Suppressor macrophage treated with lipopolysaccharide for 1 hour (primary cell): ENCODE measurements at regions not wholly inside any gene's neighbourhood (a gene's known extent, or its start where the extent isn't known, plus 50 kb on each side); places are given as distances from the start of the nearest gene placed in this dataset.

ENCODE experiments used
- DNase-seq, 3 donors: peaks; one replicate each; pipeline ENCODE4 v3.0.0-alpha.2; 2020 to 2022

- no peak for DNase-seq
Observed at GRCh38 chr20:17137692-17138091, 89.1 kb upstream of the PCSK2 start.

- DNase-seq: no peak
Observed at GRCh38 chr20:17138237-17138636, 88.6 kb upstream of the PCSK2 start.

- DNase-seq: no peak
Observed at GRCh38 chr20:17140894-17141293, 85.9 kb upstream of the PCSK2 start.

DNA sequence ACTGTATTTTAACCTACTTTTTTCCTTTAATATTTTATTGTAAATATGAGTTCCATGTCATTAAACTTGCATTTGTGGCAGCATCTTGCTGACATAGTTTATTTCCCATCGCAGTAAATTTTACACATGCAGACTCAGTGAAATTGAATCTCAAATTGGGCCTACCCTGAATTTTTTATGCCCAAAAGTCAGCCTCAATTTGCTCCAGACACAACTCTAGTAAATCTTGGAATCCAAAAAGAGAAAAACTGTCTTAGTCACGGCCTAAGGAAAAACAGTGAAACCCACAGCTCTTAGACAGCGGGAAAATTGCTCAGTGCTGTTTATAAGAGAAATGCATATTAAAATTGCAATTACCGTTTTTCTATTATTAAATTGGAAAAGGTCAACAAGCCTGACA, 85.3 kb upstream of the PCSK2 start:
- DNase-seq: no peak

DNA sequence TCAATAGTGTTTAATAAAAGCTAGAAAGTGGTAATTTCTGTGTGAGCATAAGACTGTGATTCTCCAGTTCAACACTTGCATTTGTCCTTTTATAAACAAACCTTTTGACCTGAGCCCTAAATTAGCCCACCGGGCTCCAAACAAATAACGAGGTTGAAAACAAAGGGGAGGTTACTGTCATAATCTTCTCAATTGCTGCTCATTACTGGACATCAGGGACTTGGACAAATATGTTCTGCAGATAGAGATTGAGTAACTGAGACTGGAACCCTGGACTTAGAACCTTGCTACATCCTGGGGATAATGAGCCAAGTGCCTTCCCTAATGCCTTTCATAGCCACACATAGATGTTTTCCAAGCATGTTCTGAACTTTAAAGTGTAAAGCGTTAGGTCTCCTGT, 84.2 kb upstream of the PCSK2 start:
- DNase-seq: no peak

- no peak for DNase-seq
Observed at GRCh38 chr20:17150858-17151257, 76.0 kb upstream of the PCSK2 start.

DNA sequence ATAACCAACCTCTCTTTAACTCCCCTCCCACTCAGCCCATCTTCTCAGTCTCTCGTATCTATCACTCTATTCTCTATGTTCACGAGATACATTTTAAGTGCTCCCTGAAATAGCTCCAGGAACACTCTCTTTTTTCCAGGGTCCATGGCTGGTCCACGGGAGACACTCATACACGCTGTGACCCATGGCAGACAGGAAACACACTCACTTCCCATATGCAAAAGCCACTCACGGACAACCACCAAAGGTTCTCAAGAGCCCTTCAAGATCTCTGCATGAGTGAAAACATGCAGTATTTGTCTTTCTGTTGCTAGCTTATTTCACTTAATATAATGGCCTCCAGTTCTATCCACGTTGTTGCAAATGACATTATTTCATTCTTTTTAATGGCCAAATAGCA, 71.4 kb upstream of the PCSK2 start:
- DNase-seq: no peak

DNA sequence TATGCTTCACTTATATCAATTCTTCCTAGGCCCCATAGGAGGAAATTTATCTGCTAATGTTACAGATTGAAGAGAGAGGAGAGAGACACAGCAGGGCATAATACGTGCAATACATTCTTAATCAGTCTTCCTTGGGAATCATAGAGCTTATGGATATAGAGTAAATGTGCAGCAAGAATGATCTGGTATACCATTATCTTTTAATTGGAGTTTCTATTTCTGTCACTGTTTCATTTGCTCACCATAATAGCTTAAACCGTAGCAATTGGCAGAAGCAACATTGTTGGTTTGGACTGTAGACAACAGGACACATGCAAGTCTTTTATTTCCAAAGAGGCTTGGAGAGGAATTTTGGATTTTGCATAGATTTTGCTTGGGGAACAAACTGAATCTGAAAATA, 68.1 kb upstream of the PCSK2 start:
- no peak for DNase-seq

DNA sequence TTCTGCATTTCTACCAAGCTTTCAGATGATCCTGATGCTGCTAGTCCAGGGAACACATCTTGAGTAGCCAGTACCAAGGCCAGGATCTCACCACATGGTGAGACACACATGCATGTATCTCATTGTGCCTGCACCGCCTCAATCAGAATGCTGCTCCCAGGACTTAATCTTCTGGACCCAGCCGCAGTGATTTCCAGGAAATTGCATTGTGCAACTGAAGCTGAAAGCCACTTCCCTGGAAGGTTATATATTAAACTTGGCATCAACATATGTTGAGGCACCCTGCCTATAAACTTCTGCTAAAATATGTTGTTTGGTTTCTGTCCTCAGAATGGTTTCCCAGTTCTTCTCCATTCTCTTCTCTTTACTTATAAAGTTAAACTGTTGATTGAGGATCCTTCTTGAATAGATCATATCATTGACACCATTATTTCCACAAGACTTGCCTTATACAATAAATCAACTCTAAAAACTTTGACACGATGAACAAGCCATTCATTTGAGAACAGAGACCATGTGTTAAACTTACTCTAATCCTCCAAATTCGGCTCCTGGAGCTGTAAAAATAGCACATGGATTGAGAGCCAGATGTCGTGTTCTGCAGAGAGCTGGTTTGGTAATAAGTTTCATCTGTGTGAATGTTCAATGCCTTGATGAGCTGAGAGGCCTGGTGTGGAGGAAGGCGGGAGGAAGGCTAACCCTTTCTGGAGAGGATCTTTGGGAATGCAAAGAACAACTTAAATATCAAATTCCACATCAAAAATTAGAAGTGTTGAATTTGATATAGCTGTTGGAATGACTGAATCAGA, 65.0 kb upstream of the PCSK2 start:
- no peak for DNase-seq

GRCh38 chr20:17168026-17168612, 58.7 kb upstream of the PCSK2 start:
- no peak for DNase-seq

DNA sequence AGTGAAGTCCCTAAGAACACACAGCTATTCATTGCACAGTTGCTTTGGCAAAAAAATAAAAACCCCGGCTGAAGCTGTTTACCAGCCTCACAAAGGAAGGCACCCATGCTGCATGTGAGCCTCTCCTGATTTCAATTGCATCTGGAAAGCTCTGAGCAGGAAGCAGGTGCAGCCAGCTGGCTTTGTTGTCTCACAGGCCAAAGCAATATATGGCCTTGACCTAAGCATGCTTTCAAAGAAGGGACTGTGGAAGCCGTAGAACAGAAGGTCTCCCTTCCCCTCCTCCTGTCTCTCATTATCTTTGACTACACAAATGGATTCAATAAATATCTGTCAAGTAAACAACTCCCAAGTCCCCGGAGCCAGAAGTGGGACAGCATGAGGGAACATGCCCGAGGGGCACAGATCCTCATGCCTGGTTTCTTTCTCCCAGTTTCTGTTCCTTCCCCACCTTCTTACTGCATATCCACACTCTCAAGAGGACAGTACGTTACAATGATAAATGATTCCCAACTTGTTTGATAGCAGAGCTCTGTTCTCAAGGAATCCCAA, 57.2 kb upstream of the PCSK2 start:
- DNase-seq: no peak

DNA sequence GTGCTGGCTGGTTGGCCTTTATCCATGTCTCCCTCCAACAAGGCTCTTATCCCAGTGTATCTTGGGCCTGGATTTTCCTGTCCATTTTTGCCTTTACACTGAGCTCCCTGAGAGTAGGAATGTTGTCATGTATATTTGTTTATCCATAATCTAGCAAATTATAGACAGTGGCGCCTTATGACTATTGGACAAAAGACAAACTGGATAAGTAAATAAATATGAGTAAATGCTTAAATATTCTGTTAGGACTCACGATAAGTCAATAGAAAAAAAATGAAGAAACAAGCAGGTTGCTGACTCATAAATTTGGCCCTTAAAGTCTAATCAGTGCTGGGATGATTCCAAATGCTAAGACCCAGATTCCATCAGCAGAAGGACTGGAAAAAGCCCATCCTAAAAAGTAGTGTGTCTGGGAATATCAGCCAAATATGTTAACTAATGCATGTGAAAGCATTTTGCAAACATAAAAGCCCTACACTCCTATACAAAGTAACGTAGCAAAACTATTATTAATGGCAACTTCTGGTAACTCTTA, 55.0 kb upstream of the PCSK2 start:
- DNase-seq: no peak

GRCh38 chr20:17172836-17173516, 53.9 kb upstream of the PCSK2 start:
- DNase-seq: no peak
